Suprapubic skin (tissue), 4 donors: ENCODE measurements at regions not wholly inside any gene's neighbourhood (a gene's known extent, or its start where the extent isn't known, plus 50 kb on each side); places are given as distances from the start of the nearest gene placed in this dataset.

Experiments used
- DNase-seq, 2 donors: peaks; one replicate each; pipeline ENCODE4 v3.0.0-alpha.2; 2019; ENCODE audit warnings: low spot score in 2 of 2
- H3K27ac ChIP-seq: fragments of 200-600 bp; sonication (generic); one replicate; pipeline ENCODE4 v1.5.1; 2019
- H3K27me3 ChIP-seq: fragments of 200-600 bp; sonication (generic); one replicate; pipeline ENCODE4 v1.5.1; 2019
- H3K36me3 ChIP-seq: fragments of 200-600 bp; sonication (generic); one replicate; pipeline ENCODE4 v1.5.1; 2019
- H3K4me1 ChIP-seq: fragments of 200-600 bp; sonication (generic); one replicate; pipeline ENCODE4 v1.5.1; 2019
- H3K4me3 ChIP-seq: fragments of 200-600 bp; sonication (generic); one replicate; pipeline ENCODE4 v1.5.1; 2019; ENCODE audit warnings: mild to moderate bottlenecking
- H3K9me3 ChIP-seq: fragments of 200-600 bp; sonication (generic); one replicate; pipeline ENCODE4 v1.5.1; 2019
- CTCF ChIP-seq, 2 donors: fragments of 200-600 bp in 1 of 2; fragments of 450-650 bp in 1 of 2; sonication (generic) in 1 of 2; IDR thresholded peaks; one replicate each; pipeline ENCODE4 v1.5.1; 2016 to 2019; ENCODE audit warnings: antibody characterized with exemption in 2 of 2, mild to moderate bottlenecking in 1 of 2, moderate library complexity in 1 of 2
- EP300 ChIP-seq: sonication (generic); formaldehyde crosslinking; IDR thresholded peaks from one replicate; pipeline ENCODE4 v1.6.1; 2017; ENCODE audit warnings: antibody characterized with exemption
- POLR2A ChIP-seq, 2 donors: fragments of 450-650 bp; IDR thresholded peaks; one replicate each; pipeline ENCODE4 v1.6.1; 2017; ENCODE audit warnings: antibody characterized with exemption in 2 of 2, mild to moderate bottlenecking in 2 of 2, moderate library complexity in 2 of 2
- POLR2AphosphoS5 ChIP-seq, 3 donors: sonication (generic); formaldehyde crosslinking; IDR thresholded peaks; one replicate each; pipeline ENCODE4 v1.6.1; 2017; ENCODE audit warnings: antibody characterized with exemption in 3 of 3
- WGBS: methylation state at CpG from one replicate; pipeline ENCODE4 v1.1.5; 2018; 5-methylcytosine and 5-hydroxymethylcytosine counted together

- Histone ChIP-seq H3K36me3 (no peaks in the 10 kb centered on the region), H3K4me1 (no peaks in the 10 kb centered on the region), H3K27me3 (no peaks in the 10 kb centered on the region), H3K9me3 (no peaks in the 10 kb centered on the region), H3K4me3 (no peak overlapping the region), H3K27ac (no peak overlapping the region)
- no peak for TF ChIP-seq CTCF (IDR thresholded peaks at IDR 0.05)
- TF ChIP-seq POLR2AphosphoS5 (IDR thresholded peaks at IDR 0.05) = no peak
- TF ChIP-seq EP300 = no peak
- TF ChIP-seq POLR2A (IDR thresholded peaks at IDR 0.05) = no peak
- WGBS = 84% methylated on average over 4 of the region's 4 CpGs
- DNase-seq = no peak
Measured at GRCh38 chr18:42245137-42245536, 290.1 kb downstream of the PIK3C3 start.

GRCh38 chr18:42255908-42256765, 301.1 kb downstream of the PIK3C3 start:
- Histone ChIP-seq H3K27ac (no peak overlapping the region), H3K27me3 (no peaks in the 10 kb centered on the region), H3K4me3 (no peak overlapping the region), H3K36me3 (no peaks in the 10 kb centered on the region), H3K9me3 (no peaks in the 10 kb centered on the region), H3K4me1 (peaks cover 12% of the 10 kb centered on the region)
- TF ChIP-seq POLR2AphosphoS5 (IDR thresholded peaks at IDR 0.05) (no peak), EP300 (no peak), CTCF (IDR thresholded peaks at IDR 0.05) (no peak), POLR2A (IDR thresholded peaks at IDR 0.05) (no peak)
- no peak for DNase-seq
- 68% methylated on average over 5 of the region's 5 CpGs for WGBS

GRCh38 chr18:42258301-42258965, 303.4 kb downstream of the PIK3C3 start:
- WGBS = 55% methylated on average over 2 of the region's 2 CpGs
- no peaks in the 10 kb centered on the region for H3K9me3 ChIP-seq
- H3K4me3 ChIP-seq = no peak overlapping the region
- DNase-seq = no peak
- no peaks in the 10 kb centered on the region for H3K36me3 ChIP-seq
- no peak for TF ChIP-seq CTCF (IDR thresholded peaks at IDR 0.05)
- TF ChIP-seq POLR2A (IDR thresholded peaks at IDR 0.05) = no peak
- no peak for TF ChIP-seq EP300
- no peak for TF ChIP-seq POLR2AphosphoS5 (IDR thresholded peaks at IDR 0.05)
- no peak overlapping the region for H3K27ac ChIP-seq
- peaks cover 12% of the 10 kb centered on the region for H3K4me1 ChIP-seq
- no peaks in the 10 kb centered on the region for H3K27me3 ChIP-seq

- Histone ChIP-seq H3K9me3 (no peaks in the 10 kb centered on the region), H3K4me3 (no peak overlapping the region), H3K4me1 (peaks cover 12% of the 10 kb centered on the region), H3K27me3 (no peaks in the 10 kb centered on the region), H3K27ac (no peak overlapping the region), H3K36me3 (no peaks in the 10 kb centered on the region)
- 91% methylated on average over 1 of the region's 1 CpG for WGBS
- TF ChIP-seq POLR2AphosphoS5 (IDR thresholded peaks at IDR 0.05) (no peak), CTCF (IDR thresholded peaks at IDR 0.05) (no peak), POLR2A (IDR thresholded peaks at IDR 0.05) (no peak), EP300 (no peak)
- no peak for DNase-seq
Measured at GRCh38 chr18:42261731-42262130, 306.7 kb downstream of the PIK3C3 start.

- DNase-seq = no peak
- Histone ChIP-seq H3K4me1 (peaks cover 9% of the 10 kb centered on the region), H3K36me3 (no peaks in the 10 kb centered on the region), H3K4me3 (no peak overlapping the region), H3K9me3 (no peaks in the 10 kb centered on the region), H3K27ac (no peak overlapping the region), H3K27me3 (no peaks in the 10 kb centered on the region)
- no peak for TF ChIP-seq POLR2A (IDR thresholded peaks at IDR 0.05)
- TF ChIP-seq EP300 = no peak
- TF ChIP-seq CTCF (IDR thresholded peaks at IDR 0.05) = no peak
- TF ChIP-seq POLR2AphosphoS5 (IDR thresholded peaks at IDR 0.05) = no peak
Measured at GRCh38 chr18:42264497-42264896, 309.5 kb downstream of the PIK3C3 start.
